Stimulated activated CD8-positive, alpha-beta memory T cell treated with anti-CD3 and anti-CD28 coated beads, Interleukin-4, amount 100 ng/mL, for 48 hours (primary cell): ENCODE measurements at regions not wholly inside any gene's neighbourhood (a gene's known extent, or its start where the extent isn't known, plus 50 kb on each side); places are given as distances from the start of the nearest gene placed in this dataset.
"Not testable (repeated sequence)": the region's sequence is repeated elsewhere in the genome, so short reads cannot be mapped to it uniquely, and the experiment has no call there.

Experiments
- DNase-seq: peaks from one replicate; pipeline ENCODE4 v3.0.0-alpha.2; 2020

DNA sequence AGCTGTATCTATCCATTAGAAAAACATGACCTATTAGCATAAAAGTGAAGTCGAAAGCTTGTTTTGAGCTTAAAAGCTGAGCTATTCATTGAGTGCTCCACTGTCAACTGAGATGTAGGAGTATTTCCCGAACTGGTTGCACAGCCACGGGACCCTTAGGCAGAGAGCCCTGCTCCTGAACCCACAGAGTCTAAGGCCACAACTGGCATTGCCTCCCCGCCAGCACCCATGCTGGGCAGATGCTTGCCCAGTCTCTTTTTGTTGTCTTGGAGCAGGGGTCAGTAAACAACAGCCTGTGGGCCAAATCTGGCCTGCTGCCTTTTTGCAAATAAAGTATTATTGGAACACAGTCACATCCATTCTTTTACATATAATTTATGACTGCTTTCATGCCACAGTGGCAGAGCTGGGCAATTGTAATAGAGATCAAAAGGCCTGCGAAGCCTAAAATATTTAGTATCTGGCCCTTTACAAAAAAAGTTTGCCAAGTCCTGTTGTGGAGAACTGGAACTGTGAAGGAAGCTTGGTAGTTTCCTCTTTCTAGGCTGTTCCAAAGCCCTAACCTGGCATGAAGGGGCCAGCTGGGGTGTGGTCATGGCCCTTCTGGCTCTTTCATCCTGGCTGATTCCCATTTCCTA is 58.4 kb upstream of the WAPL start:
- no peak for DNase-seq

DNA sequence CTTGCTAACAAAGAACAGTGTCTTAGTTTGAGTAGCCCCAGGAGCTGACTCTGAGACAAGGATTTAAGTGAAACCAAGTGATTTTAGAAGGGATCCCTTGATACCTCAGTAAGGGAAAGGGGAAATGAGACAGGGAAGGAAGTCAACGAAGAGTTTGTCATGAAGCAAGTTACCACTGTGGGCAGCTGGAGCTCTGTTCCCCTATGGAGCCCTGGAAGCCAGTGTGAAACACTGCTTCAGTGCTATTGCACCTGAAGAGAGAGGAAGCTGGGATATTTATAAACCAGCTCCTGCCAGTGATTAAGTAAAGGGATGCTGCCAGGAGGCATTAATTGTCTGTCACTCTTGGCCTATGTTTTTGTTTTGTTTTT is 58.9 kb upstream of the WAPL start:
- DNase-seq: no peak

DNA sequence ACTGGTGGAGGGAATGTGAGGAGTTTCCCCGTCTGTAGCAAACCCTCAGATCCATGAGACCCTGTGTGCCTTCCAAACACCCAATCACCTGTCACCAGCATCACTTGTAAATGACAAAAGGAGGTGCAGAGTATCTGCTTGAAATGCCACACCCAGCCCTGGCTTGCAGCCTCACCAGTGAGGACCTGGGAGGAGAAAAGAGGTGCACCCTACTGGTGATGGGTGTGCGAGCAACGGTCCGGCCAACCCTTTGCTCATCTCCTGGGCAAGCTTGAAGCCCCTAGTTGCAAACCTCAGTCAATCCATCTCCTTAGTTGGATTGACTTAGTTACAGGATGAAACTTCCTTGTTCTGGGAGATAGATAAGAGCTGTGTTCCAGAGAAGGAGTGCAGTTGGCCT is 62.4 kb upstream of the WAPL start:
- no peak for DNase-seq

DNA sequence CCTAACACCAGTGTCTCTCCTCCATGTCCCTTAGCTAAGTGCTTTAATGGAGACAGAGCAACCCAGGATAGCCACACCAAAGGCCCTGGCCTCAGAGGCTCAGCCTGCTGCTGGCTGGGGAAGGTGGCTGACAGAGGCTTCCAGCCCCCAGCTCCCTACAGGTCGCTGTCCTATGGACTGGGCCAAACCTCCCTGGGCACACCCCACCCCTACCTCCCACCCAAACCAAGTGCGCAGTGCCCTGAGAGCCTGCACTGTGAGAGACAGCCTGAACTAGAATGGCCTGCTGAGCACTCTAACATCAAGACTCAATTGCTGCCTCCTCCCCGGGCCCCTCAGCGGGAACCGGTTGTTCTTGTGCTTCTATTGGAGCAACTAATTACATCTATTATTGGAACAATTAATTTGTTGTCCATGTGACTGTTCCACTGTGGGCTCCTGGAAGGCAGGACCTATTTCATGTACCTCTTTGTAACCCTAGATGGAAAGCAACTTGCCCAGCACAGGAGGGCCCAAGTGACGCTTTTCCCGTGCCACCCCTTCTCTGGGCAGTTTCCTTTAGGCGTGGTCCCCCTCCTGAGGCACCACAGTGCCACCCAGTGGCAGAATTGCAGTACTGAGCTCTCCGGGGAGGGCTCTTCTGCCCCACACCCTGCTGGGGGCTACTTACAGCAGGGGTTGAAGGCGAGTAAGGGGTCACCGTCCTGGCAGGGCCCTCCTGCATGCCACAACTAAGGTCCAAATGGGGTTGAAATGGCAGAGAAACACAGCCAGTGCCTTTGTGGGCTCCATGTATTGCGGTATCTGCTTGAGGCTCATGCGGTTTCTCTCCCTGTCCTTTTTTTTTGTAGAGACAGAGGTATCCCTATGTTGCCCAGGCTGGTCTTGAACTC is 63.7 kb upstream of the WAPL start:
- peak; percentile 83 for DNase-seq

DNA sequence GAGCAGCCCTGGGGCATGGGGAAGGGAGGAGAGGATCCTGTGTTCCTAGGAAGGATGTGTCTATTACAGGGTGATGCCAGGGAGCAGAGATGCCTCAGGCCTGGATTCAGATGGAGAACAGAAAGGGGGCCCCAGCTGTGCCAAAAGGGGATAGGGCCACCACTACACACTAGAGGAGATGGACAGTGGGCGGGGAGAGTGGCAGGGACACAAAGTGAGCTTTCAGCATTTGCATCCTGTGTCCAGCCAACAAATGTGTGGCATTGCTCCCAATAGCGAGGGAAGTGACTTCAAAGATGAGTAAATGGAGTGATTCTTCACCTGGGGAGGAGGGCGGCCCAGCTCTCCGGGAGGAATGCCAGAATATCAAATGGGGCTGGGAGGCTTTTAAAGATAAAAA is 64.9 kb upstream of the WAPL start:
- DNase-seq: no peak

DNA sequence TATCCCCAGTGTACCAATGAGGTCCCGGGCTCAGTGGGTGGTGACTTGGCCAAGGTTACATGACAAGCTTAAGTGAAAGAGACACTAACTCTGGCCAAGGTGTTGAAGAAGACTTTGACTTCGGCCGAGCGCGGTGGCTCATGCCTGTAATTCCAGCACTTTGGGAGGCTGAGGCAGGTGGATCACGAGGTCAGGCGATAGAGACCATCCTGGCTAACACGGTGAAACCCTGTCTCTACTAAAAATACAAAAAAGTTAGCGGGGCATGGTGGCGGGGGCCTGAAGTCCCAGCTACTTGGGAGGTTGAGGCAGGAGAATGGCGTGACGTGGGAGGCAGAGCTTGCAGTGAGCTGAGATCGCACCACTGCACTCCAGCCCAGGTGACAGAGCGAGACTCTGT is 65.6 kb upstream of the OPN4 start:
- DNase-seq: not testable (repeated sequence)

DNA sequence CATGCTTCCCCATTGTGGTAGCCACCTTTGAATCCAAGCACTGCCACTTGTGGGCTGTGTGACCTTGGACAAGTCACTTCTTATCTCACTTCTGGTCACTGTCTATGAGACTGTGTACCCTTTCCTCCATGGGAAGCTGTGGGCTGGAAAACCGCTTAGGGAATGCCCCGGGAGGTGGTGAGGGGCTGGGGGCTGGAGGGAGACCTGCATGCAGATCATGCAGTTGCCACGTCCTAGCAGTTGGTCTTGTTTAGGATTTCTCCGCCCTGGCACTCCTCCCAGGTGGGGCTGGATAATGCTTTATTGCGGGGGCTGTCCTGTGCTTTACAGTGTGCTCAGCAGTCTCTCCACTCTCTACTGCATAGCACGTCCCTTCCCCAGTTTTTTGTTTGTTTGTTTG is 62.9 kb upstream of the OPN4 start:
- DNase-seq: no peak

DNA sequence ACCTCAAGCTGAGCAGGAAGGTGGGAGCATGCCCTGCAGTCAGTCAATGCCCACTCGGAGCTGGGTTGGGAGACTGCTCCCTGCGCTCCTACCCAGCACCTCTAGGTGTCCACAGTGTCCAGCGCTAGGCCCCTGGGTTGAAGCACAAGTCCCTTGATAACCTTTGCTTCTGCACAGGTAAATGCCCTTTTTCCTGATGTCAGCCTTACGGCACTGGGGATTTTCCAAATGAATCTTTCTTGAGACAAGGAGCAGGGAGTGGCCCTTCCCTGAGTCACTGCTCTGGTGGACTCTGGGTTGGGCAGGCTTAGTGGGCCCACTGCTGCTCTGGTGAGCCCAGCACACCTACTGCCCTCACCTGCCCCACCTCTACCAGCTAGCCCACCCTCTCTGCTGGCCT is 61.9 kb upstream of the OPN4 start:
- no peak for DNase-seq

DNA sequence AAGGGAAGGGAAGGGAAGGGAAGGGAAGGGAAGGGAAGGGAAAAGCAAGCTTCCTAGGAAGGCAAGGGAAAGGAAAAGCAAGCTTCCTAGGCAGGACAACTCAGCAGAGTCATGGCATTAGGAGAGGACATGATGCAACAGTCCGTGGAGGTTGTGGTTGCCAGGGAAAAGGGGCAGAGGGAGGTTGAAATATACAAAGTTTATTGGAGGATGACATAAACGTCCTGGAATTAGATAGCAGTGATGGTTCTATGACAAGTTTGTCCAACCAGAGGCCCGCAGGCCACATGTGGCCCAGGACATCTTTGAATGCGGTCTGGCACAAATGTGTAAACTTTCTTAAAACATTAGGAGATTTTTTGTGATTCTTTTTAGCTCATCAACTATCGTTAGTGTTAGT is 59.8 kb upstream of the OPN4 start:
- DNase-seq: no peak

DNA sequence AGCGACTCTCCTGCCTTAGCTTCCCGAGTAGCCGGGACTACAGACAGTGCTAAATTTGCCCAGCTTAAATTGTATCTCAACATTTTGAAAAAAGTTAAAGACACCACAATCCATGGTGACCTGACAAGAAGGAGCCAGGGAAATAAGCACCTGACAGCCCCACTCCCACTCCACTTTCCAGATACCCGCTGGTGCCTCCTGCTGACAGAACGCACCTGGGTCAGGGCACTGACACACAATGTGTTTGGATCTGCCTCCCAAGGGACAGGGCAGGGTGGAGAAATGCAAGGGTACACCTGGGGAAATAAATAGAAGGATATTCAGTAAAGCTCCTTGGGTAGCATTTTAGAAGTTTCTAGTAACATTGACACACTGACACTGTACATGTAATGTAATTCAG is 58.9 kb upstream of the OPN4 start:
- no peak for DNase-seq

DNA sequence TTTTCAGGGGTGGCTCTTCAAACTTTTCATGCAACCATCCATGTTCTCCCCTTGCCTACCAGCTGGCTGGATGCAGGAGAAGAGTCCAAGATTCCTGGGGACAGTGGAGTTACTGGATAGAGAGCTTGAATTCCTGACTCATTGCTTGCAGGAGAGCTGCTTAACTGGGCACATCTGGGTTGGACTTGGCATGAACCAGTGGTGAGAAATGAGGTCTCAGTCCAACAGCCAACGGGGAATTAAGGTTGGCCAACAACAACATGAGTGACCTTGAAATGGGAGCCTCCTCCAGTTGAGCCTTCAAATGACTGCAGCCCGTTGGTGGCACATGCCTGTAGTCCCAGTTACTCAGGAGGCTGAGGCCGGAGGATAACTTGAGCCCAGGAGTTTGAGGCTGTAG is 58.1 kb upstream of the OPN4 start:
- DNase-seq: no peak

DNA sequence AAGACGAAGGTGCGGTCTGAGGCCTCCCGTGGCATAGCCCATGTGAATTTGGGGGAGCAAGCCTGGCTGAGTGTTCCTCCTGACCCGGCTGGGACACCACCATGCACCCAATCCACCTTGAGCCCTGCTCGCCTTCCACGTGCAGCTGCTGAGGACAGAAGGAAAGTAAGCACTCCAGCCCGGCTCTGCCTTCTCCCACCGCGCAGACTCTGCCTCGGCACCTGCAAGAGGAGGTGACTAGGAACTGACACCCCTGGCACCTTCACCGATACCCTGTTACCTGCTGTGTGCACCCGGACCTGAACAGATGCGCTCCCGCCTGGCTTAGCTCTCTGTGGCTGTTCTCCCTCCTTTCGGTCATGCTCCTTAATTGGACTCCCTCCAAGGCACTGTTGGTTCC is 57.0 kb upstream of the OPN4 start:
- no peak for DNase-seq

DNA sequence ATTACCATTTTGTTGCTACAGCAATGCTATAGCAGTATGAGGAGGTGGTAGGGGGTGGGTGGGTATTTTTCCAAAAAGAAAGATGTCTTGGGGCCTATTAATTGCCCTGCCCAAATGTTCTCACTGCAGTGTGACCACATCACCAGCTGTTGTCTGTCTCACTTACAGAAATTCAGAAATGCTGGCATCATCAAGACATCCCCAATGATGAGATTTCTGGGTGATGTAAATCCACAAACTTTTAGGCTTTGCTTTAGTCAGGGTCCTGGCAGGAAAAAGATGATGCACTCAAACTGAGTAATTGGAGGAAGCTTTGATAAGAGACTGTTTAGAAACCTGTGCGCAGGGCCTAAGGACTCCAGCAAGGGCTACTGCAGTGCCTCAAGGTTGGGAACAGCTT is 56.2 kb upstream of the OPN4 start:
- DNase-seq: no peak

DNA sequence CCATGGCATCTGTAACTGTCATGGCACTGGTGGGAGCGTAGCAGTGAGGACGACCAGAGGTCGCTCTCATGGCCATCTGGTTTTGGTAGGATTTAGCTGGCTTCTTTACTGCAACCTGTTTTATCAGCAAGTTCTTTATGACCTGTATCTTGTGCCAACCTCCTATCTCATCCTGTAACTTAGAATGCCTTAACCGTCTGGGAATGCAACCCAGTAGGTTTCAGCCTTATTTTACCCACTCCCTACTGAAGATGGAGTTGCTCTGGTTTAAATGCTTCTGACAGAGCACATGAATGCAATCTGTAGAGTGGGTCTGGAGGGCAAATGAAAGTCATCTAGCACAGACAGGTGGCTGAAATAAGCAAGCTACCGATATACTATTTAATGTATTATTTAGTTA is 55.3 kb upstream of the OPN4 start:
- no peak for DNase-seq

DNA sequence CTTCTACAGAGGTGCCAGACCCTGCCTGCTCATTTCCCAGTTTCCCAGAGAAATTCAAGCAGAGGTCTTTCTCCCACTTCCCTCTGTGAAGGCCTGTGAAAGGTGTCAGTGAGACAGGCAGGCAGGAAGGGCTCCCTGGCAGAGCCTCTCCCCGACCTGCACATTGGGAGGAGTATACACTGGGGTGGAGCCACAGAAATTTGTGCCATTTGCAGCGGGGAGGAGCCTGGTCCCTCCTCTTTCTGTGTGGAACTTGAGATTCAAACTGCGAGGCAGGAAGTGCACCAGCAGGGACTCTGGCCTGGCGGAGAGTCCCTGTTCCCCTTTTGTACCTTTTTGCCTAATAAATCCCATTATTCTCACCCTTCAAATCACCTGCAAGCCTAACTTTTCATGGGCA is 54.6 kb upstream of the OPN4 start:
- no peak for DNase-seq

DNA sequence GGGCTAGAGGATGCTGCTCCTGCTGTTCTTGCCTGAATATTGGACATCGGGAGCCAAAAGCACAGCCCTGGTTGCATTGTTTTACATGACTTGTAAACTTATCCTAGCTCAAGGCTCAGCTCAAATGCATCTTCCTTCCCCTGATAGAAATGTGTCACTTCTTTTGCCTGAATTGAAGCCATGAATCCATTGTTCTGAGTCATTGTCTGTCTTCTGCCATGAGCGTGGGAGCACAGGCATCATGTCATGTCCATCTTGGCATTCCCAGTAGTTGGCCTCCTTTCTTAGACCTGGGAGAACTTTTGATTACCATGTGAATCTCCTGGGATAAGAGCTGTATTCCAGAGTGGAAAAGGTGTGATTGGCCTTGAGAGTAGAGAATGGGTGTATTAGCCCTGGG is 54.1 kb upstream of the OPN4 start:
- DNase-seq: no peak

DNA sequence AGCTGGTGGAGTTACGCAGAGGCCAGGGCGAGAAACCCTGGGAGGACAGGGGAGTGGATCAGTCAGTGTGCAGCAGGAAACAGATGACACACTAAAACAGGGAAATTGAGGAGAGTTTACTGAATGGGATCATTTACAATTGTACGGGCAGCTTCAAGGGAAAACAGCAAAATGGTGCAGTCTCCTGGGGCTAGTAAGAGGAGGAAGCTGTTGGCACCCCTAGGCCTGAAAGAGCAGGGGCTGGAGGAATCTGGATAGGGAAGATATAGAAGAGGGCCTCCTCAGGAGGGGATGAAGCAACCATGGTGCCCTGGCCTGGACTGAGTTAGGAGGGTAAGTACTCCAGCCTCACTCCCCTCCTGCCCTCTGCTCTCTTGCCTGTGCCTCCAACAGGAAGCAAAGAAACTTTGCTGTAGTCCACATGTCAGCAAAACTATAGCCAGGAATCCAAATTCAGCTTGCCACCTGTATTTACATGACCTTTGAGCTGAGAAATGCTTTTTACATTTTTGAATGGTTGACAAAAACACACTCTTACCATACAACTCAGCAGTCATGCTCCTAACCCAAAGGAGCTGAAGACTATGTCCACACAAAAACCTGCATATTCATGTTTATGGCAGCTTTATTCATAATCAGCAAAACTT is 52.3 kb upstream of the OPN4 start:
- no peak for DNase-seq

DNA sequence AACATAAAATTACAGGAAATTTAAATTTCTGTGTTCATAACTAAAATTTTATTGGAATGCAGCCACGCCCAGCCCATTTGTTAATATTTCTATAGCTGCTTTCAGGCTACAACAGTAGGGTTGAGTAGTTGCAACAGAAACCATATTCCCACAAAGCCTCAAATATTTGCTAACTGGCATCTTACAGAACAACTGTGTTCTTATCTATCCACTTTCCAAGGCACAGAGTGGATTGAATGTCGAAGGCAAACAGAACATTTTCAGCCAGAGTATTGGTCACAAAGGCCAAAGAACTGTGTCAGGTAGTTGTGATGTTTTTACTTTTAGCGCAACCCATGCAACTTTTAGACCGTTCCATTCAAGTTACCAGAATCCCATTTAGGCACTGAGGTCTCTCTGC is 51.1 kb upstream of the OPN4 start:
- DNase-seq: no peak
